ENCODE measurements at regions not wholly inside any gene's neighbourhood (a gene's known extent, or its start where the extent isn't known, plus 50 kb on each side); places are given as distances from the start of the nearest gene placed in this dataset.

GRCh38 chr12:66774929-66775328 lies 96.1 kb upstream of the GRIP1 start (continued):
- TF ChIP-seq TEF (CRISPR knock-in tag; IDR thresholded peaks at IDR 0.05) (no peak), ZNF225 (CRISPR knock-in tag; IDR thresholded peaks at IDR 0.05) (no peak), ZNF34 (CRISPR knock-in tag; IDR thresholded peaks at IDR 0.05; ENCODE audit: borderline replicate concordance) (no peak), ZC3H4 (CRISPR knock-in tag; IDR thresholded peaks at IDR 0.05; ENCODE audit: borderline replicate concordance) (no peak), THYN1 (CRISPR knock-in tag; IDR thresholded peaks at IDR 0.05; ENCODE audit: borderline replicate concordance, low read depth) (no peak), ZNF746 (CRISPR knock-in tag; IDR thresholded peaks at IDR 0.05) (no peak)

- CTCF ChIA-PET (ENCODE audit: low intra/inter-chr PET ratio, low total read pairs): no interaction called here
- TF ChIP-seq ZBED4 (CRISPR knock-in tag; IDR thresholded peaks at IDR 0.05; ENCODE audit: borderline replicate concordance) (no peak), HNRNPL (IDR thresholded peaks at IDR 0.05; ENCODE audit: low read depth, low read length) (no peak), ZNF280B (CRISPR knock-in tag; IDR thresholded peaks at IDR 0.05; ENCODE audit: borderline replicate concordance) (no peak), MAFF (IDR thresholded peaks at IDR 0.05; ENCODE audit: low read depth, low read length) (no peak), FIP1L1 (IDR thresholded peaks at IDR 0.05; ENCODE audit: borderline replicate concordance, insufficient read depth, low read depth, low read length) (no peak)
- H3K27ac ChIP-seq (ENCODE audit: extremely low read length, insufficient read depth, low read length): no peak overlapping the region
- BruUV-seq (replicated peaks): no TSS peak
- H3K36me3 ChIP-seq (replicated peaks in 1 of 2; ENCODE audit: control insufficient read depth in 1 of 2, insufficient read depth in 2 of 2, low read length in 2 of 2): no peaks in the 10 kb centered on the region
- FAIRE-seq (no peak), DNase-seq (ENCODE audit: low spot score) (no peak), ATAC-seq (no peak)
- in situ Hi-C loops (cut with HindIII; ENCODE audit: extremely low pct_ligation_motif_present, low pct_unique_long_range_greater_than_20kb): no loop called here
- H2AFZ ChIP-seq (ENCODE audit: low read length): no peak overlapping the region
- H3K79me2 ChIP-seq (ENCODE audit: insufficient read depth, low read length): no peaks in the 10 kb centered on the region
- no peak overlapping the region for H3K4me3 ChIP-seq (replicated peaks in 1 of 3; ENCODE audit: insufficient read depth in 1 of 3, low read depth in 2 of 3, low read length in 3 of 3)
- H4K20me1 ChIP-seq (ENCODE audit: insufficient read depth, low read length): no peaks in the 10 kb centered on the region
- no peak overlapping the region for H3K9ac ChIP-seq (ENCODE audit: insufficient read depth, low read depth, low read length)
- intact Hi-C loops (cut with micrococcal nuclease; ENCODE audit: unreplicated experiment): no loop called here
- H3K4me2 ChIP-seq (ENCODE audit: low read depth, low read length): no peak overlapping the region
- POLR2A ChIA-PET: no interaction called here
- H3K27me3 ChIP-seq (ENCODE audit: control insufficient read depth in 1 of 2, insufficient read depth in 2 of 2, low read length in 2 of 2): no peaks in the 10 kb centered on the region
- no peaks in the 10 kb centered on the region for H3K4me1 ChIP-seq (ENCODE audit: insufficient read depth, low read length)
- 1% methylated on average over 4 of the region's 4 CpGs for WGBS (ENCODE audit: low lambda C conversion rate)
- no peaks in the 10 kb centered on the region for H3K9me3 ChIP-seq (ENCODE audit: low read length)
Observed at GRCh38 chr12:66775871-66776270, 97.0 kb upstream of the GRIP1 start.

All from HepG2 (cell line).